SIG-M5 treated with dmso at 0.1 percent for 504 hours (cell line): ENCODE measurements at regions not wholly inside any gene's neighbourhood (a gene's known extent, or its start where the extent isn't known, plus 50 kb on each side); places are given as distances from the start of the nearest gene placed in this dataset.
A peak's percentile ranks its signal among the peaks of the same experiment; 100 is the strongest.
"Not testable (repeated sequence)": the region's sequence is repeated elsewhere in the genome, so short reads cannot be mapped to it uniquely, and the experiment has no call there.

Source experiments
- DNase-seq: peaks from one replicate; lab custom pipeline; 2025; ENCODE audit not compliant: unreplicated experiment; lab: John Stamatoyannopoulos, UW

DNA sequence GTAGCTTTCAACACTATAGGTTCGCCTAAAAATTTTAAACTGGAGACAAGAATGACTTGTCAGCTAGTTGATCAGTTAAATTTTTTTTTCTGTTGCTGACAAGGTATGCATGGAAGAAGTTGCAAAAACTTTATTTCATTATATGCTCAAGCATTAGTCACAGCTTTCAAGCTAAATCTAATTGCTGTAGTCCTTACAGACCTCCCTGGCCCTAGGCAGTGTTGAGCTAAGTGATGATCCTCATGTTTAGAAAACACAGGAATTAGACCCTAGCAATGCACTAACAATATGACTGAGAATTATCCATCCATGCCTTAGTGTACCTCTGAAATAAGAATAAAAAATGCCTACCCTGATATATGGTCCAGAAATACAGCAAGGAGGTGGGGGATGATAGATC is 253.4 kb downstream of the SP3 start:
- DNase-seq: no peak

GRCh38 chr2:173713904-173714555 is 251.1 kb downstream of the SP3 start:
- DNase-seq: no peak

GRCh38 chr2:173715441-173715840 is 249.7 kb downstream of the SP3 start:
- no peak for DNase-seq

GRCh38 chr2:173716458-173717052 is 248.6 kb downstream of the SP3 start:
- DNase-seq: no peak

GRCh38 chr2:173719471-173719870 is 245.7 kb downstream of the SP3 start:
- no peak for DNase-seq

GRCh38 chr2:173720306-173720705 is 244.9 kb downstream of the SP3 start:
- no peak for DNase-seq

- DNase-seq: peak; percentile 9
Measured at GRCh38 chr2:173734797-173735196, 230.4 kb downstream of the SP3 start.

- not testable (repeated sequence) for DNase-seq
Measured at GRCh38 chr2:173737954-173738575, 227.1 kb downstream of the SP3 start.

DNA sequence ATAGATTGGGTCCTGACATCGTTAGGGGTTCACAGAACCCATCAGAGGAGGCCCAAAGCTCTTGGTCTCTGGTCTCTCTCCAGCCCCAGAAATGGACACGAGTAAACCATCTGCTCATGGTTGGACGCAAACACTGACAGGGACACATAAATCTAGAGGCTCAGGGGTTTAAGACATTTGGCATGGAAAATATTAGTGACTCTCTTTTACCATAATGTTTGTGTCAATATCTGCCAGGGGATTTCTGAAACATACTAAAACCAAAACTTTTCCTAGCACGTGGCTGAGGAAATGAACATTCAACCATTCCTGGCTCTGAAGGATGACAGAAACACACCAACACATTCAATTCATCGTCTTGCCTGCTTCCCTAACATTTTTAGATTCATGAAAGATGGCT is 226.2 kb downstream of the SP3 start:
- no peak for DNase-seq

DNA sequence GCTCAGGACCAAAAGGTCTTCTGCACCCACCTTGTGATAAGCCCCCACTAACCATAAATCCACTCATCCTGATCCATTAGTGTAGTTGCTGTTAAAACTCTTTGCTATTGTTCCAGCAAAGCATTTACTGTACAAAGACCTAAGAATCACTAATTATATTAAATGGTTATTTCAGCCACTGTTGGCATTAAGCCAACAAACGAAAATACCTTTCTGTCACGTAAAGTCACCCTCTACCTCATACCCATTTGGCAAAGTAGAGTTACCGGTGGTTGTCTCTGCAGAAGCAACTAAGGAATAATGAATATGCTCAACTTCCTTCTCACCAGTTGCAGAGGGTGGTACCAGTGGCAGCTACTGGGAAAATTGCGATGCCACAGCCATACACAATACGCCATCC is 224.5 kb downstream of the SP3 start:
- DNase-seq: no peak

GRCh38 chr2:173741759-173742158 is 223.4 kb downstream of the SP3 start:
- DNase-seq: no peak

DNA sequence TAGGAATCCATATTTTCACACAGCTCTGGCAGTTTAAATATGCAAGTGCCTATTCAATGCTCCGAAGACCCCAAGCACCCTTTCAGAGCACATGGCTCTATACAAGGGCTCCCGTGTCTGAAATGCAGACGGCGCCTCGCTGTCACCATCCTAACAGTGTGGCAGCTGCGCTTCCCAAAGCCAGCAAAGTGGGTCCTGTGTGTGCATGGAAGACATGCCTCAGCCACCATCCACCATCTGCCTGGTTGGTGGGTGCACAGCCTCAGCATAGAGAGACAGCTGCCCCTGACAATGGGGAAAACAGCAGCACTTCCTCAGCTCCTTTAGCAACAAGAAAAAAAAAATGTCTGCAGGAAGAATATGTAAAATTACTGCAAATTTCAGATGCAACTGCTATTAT is 218.1 kb downstream of the SP3 start:
- DNase-seq: no peak

DNA sequence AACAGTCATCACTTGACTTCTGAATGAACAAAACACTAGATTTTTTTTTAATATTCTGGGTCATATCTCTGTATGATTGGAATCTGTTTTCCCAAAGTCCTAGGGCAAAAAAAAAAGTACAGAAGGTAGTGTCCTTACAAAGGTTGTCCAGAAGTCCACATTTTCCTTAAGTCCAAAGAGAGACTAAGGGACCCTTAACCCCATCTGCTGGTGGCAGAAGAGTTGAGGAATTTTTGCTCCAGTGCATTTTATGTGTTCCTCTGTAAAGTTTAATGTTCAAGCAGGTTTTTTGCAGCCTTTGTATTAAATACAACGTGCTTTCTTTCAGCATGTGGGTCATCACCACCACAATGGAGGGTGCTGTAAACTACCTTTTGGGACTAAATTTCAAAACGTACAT is 215.9 kb downstream of the SP3 start:
- peak; percentile 5 for DNase-seq

- no peak for DNase-seq
Measured at GRCh38 chr2:173750353-173750801, 214.8 kb downstream of the SP3 start.

GRCh38 chr2:173750831-173751230 is 214.3 kb downstream of the SP3 start:
- no peak for DNase-seq

- DNase-seq: no peak
Measured at GRCh38 chr2:173751245-173751975, 213.8 kb downstream of the SP3 start.

- DNase-seq: peak; percentile 20
Measured at GRCh38 chr2:173752152-173752551, 213.0 kb downstream of the SP3 start.

DNA sequence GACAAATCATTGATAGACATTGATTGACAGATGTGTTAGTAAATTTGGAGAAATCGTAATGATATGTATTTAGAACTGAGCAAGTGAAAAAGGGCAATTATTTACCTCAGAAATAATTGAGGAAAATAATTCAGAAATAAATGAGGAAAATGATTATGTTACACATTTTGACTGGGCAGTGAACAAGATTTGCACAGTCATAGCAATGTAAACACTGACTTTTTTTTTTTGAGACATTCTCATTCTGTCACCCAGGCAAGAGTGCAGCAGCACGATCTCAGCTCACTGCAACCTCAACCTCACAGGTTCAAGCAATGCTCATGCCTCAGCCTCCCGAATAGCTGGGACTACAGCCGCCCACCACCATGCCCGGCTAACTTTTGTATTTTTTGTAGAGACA is 211.7 kb downstream of the SP3 start:
- no peak for DNase-seq

- DNase-seq: no peak
Measured at GRCh38 chr2:173754165-173754564, 211.0 kb downstream of the SP3 start.

GRCh38 chr2:173754837-173755236 is 210.3 kb downstream of the SP3 start:
- no peak for DNase-seq

GRCh38 chr2:173755798-173756197 is 209.4 kb downstream of the SP3 start:
- DNase-seq: no peak

- DNase-seq: no peak
Measured at GRCh38 chr2:173759959-173760358, 205.2 kb downstream of the SP3 start.
